HCT116 (cell line): ENCODE measurements at regions not wholly inside any gene's neighbourhood (a gene's known extent, or its start where the extent isn't known, plus 50 kb on each side); places are given as distances from the start of the nearest gene placed in this dataset.

Experiments
- ATAC-seq: fragments of 200-7000 bp; cut with Tn5 transposase; 2 replicates; pipeline ENCODE4 v1.9.1; 2020; ENCODE audit warnings: mild to moderate bottlenecking, moderate library complexity
- BruUV-seq: library from RNA; stranded (reverse); fragments of 400-500 nt; replicated peaks from 2 replicates; lab custom pipeline; 2021; lab: Mats Ljungman, UMichigan
- CTCF ChIA-PET: fragments of 300-600 bp; sonication (Branson Sonifier 250); formaldehyde crosslinking; loops from one replicate; lab custom pipeline; 2021; ENCODE audit warnings: antibody characterized with exemption; lab: Charles Lee
- POLR2A ChIA-PET: fragments of 300-600, 350-600 bp; sonication (Branson Sonifier 250); formaldehyde crosslinking; loops from one replicate; lab custom pipeline; 2021; ENCODE audit warnings: antibody characterized with exemption; lab: Charles Lee
- RAD21 ChIA-PET, 2 experiments: fragments of 300-600 bp; sonication (Branson Sonifier 250); formaldehyde crosslinking; loops; one replicate each; lab custom pipeline; 2023; ENCODE audit warnings: low total read pairs in 2 of 2; ENCODE audit not compliant: uncharacterized antibody in 2 of 2, unreplicated experiment in 2 of 2, low non-redundant PET in 1 of 2; lab: Charles Lee
- DNase-seq: peaks from one replicate; pipeline ENCODE4 v3.0.0-alpha.2; 2010; ENCODE audit warnings: low read depth, low spot score
- H2AFZ ChIP-seq: fragments of 200-600 bp; shearing (Covaris generic), sonication (generic); 2 replicates; pipeline ENCODE4 v1.6.1; 2017; ENCODE audit warnings: low read depth, mixed run types, mixed read lengths, antibody characterized with exemption, low read length; ENCODE audit not compliant: poor library complexity, severe bottlenecking
- H3K27ac ChIP-seq: 2 replicates; pipeline ENCODE4 v1.5.1; 2012; ENCODE audit warnings: low read depth, low read length
- H3K27me3 ChIP-seq: fragments of 200-600 bp; sonication (generic); 2 replicates; pipeline ENCODE4 v1.6.1; 2016; ENCODE audit warnings: mixed run types, low read length, mixed read lengths; ENCODE audit not compliant: insufficient read depth
- H3K36me3 ChIP-seq, 2 experiments: fragments of 200-500 bp in 1 of 2; fragments of 200-600 bp in 1 of 2; sonication (Bioruptor generic) in 1 of 2; sonication (generic) in 1 of 2; 2 replicates each; pipeline versions ENCODE4 v1.5.1 to v1.6.1; 2014 to 2016; ENCODE audit warnings: low read length in 2 of 2, inconsistent platforms in 1 of 2, mixed read lengths in 1 of 2, mixed run types in 1 of 2; ENCODE audit not compliant: insufficient read depth in 2 of 2, control insufficient read depth in 1 of 2
- H3K4me1 ChIP-seq, 2 experiments: fragments of 200-600 bp in 1 of 2; sonication (generic) in 1 of 2; 2 replicates each; pipeline versions ENCODE4 v1.5.1 to v1.6.1; 2012 to 2017; ENCODE audit warnings: low read length in 2 of 2, inconsistent platforms in 1 of 2, mild to moderate bottlenecking in 1 of 2, mixed read lengths in 1 of 2, mixed run types in 1 of 2, moderate library complexity in 1 of 2; ENCODE audit not compliant: insufficient read depth in 2 of 2, control insufficient read depth in 1 of 2
- H3K4me2 ChIP-seq: fragments of 200-600 bp; sonication (generic); 2 replicates; pipeline ENCODE4 v1.6.1; 2017; ENCODE audit warnings: mixed run types, low read length, mixed read lengths
- H3K4me3 ChIP-seq, 2 experiments: fragments of 200-600 bp in 1 of 2; sonication (generic) in 1 of 2; replicated peaks in 1 of 2; 2 replicates each; pipeline ENCODE4 v1.5.1; 2011 to 2016; ENCODE audit warnings: low read length in 2 of 2, control low read depth in 1 of 2, low read depth in 1 of 2, mild to moderate bottlenecking in 1 of 2, mixed read lengths in 1 of 2, mixed run types in 1 of 2
- H3K79me2 ChIP-seq: fragments of 200-600 bp; sonication (generic); 2 replicates; pipeline ENCODE4 v1.6.1; 2017; ENCODE audit warnings: mild to moderate bottlenecking, mixed run types, low read length, moderate library complexity, mixed read lengths; ENCODE audit not compliant: insufficient read depth
- H3K9ac ChIP-seq: fragments of 200-600 bp; sonication (generic); 2 replicates; pipeline ENCODE4 v1.6.1; 2016; ENCODE audit warnings: low read length, mixed read lengths
- H3K9me2 ChIP-seq: fragments of 200-600 bp; sonication (generic), shearing (Covaris generic); 2 replicates; pipeline ENCODE4 v1.6.1; 2017; ENCODE audit warnings: mixed run types, mild to moderate bottlenecking, moderate library complexity; ENCODE audit not compliant: insufficient read depth
- H3K9me3 ChIP-seq, 2 experiments: fragments of 200-500 bp in 1 of 2; fragments of 200-600 bp in 1 of 2; sonication (Bioruptor generic) in 1 of 2; sonication (generic) in 1 of 2; 2 replicates each; pipeline ENCODE4 v1.6.1; 2014 to 2017; ENCODE audit warnings: low read length in 2 of 2, mixed read lengths in 2 of 2, inconsistent platforms in 1 of 2, low read depth in 1 of 2, mild to moderate bottlenecking in 1 of 2, mixed run types in 1 of 2, moderate library complexity in 1 of 2; ENCODE audit not compliant: control insufficient read depth in 1 of 2, insufficient read depth in 1 of 2
- H4K20me1 ChIP-seq: fragments of 200-600 bp; sonication (generic), shearing (Covaris generic); 2 replicates; pipeline ENCODE4 v1.6.1; 2017; ENCODE audit warnings: mixed run types, mild to moderate bottlenecking, moderate library complexity; ENCODE audit not compliant: insufficient read depth
- CBX3 ChIP-seq: IDR thresholded peaks from 2 replicates; pipeline ENCODE4 v1.6.1; 2012; ENCODE audit warnings: low read depth
- CEBPB ChIP-seq: IDR thresholded peaks from 2 replicates; pipeline ENCODE4 v1.6.1; 2012; ENCODE audit warnings: low read depth
- EGR1 ChIP-seq: IDR thresholded peaks from 2 replicates; pipeline ENCODE4 v1.6.1; 2012; ENCODE audit warnings: low read depth
- EZH2phosphoT487 ChIP-seq: fragments of 200-600 bp; IDR thresholded peaks from 2 replicates; pipeline ENCODE4 v1.6.1; 2018; ENCODE audit warnings: antibody characterized with exemption, borderline replicate concordance
- POLR2A ChIP-seq: IDR thresholded peaks from 2 replicates; pipeline ENCODE4 v1.7.0; 2011; ENCODE audit warnings: borderline replicate concordance; ENCODE audit not compliant: insufficient read depth, insufficient read length; ENCODE audit errors: extremely low read depth
- POLR2AphosphoS5 ChIP-seq: IDR thresholded peaks from 2 replicates; pipeline ENCODE4 v1.6.1; 2011; ENCODE audit warnings: mild to moderate bottlenecking, low read depth, low read length, moderate library complexity
- RAD21 ChIP-seq: IDR thresholded peaks from 2 replicates; pipeline ENCODE4 v1.6.1; 2012; ENCODE audit warnings: low read depth, mild to moderate bottlenecking
- SIN3A ChIP-seq: IDR thresholded peaks from 2 replicates; pipeline ENCODE4 v1.6.1; 2012; ENCODE audit warnings: low read depth
- SP1 ChIP-seq: IDR thresholded peaks from 2 replicates; pipeline ENCODE4 v1.6.1; 2012; ENCODE audit warnings: low read depth
- SRF ChIP-seq: IDR thresholded peaks from 2 replicates; pipeline ENCODE4 v1.6.1; 2012; ENCODE audit warnings: low read depth
- TCF7L2 ChIP-seq: IDR thresholded peaks from 2 replicates; pipeline ENCODE4 v1.7.0; 2011; ENCODE audit warnings: borderline replicate concordance, inconsistent platforms; ENCODE audit not compliant: insufficient read depth, insufficient read length; ENCODE audit errors: extremely low read depth
- ZFX ChIP-seq: fragments of 450-650 bp; IDR thresholded peaks from 2 replicates; pipeline ENCODE4 v1.6.1; 2017
- ZNF274 ChIP-seq: fragments of 200-500 bp; sonication (Bioruptor generic); IDR thresholded peaks from 2 replicates; pipeline ENCODE4 v1.6.1; 2014; ENCODE audit warnings: mild to moderate bottlenecking, low read depth, low read length, inconsistent platforms
- intact Hi-C: fragments of 100-400 bp; cut with micrococcal nuclease; formaldehyde crosslinking; loops from 2 replicates; pipeline ENCODE4 v1.10.0; 2022
- TF ChIP-seq, protein P1 (sequence below): IDR thresholded peaks from 2 replicates; pipeline ENCODE4 v1.6.1; 2011; ENCODE audit warnings: mild to moderate bottlenecking, low read length, moderate library complexity; ENCODE audit not compliant: insufficient replicate concordance; ENCODE audit errors: extremely low read depth
- TF ChIP-seq, protein P2 (sequence below), 3 experiments: fragments of 200-600 bp in 1 of 3; sonication (generic) in 1 of 3; IDR thresholded peaks in 2 of 3; conservative IDR thresholded peaks in 1 of 3; 2 replicates each; pipeline ENCODE4 v1.5.1; 2012 to 2017; ENCODE audit warnings: low read depth in 2 of 3, low read length in 2 of 3, antibody characterized with exemption in 1 of 3, borderline replicate concordance in 1 of 3, control low read depth in 1 of 3, mild to moderate bottlenecking in 1 of 3, mixed read lengths in 1 of 3, mixed run types in 1 of 3, moderate library complexity in 1 of 3; ENCODE audit not compliant: insufficient read depth in 1 of 3
- TF ChIP-seq, protein P3 (sequence below): IDR thresholded peaks from 2 replicates; pipeline ENCODE4 v1.6.1; 2012
- TF ChIP-seq, protein P4 (sequence below): IDR thresholded peaks from 2 replicates; pipeline ENCODE4 v1.6.1; 2012; ENCODE audit warnings: low read depth

DNA sequence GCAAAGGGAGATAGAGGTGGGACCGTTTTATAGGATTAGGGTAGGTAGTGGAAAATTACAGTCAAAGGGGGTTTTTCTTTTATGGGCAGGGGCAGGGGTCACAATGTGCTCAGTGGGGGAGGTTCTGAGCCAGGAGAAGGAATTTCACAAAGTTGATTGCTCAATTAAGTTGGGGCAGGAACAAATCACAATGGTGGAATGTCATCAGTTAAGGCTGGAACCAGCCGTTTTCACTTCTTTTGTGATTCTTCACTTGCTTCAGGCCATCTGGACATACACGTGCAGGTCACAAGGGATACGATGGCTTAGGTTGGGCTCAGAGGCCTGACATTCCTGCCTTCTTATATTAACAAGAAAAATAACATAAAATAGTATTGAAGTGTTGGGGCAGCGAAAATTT is 453.8 kb downstream of the VGLL3 start:
- CTCF ChIA-PET, result no interaction called here
- H3K9me2 ChIP-seq, result no peaks in the 10 kb centered on the region
- no TSS peak for BruUV-seq
- ATAC-seq (no peak), DNase-seq (no peak)
- H3K4me1 ChIP-seq, result no peaks in the 10 kb centered on the region
- no peak overlapping the region for H3K4me2 ChIP-seq
- no peaks in the 10 kb centered on the region for H3K79me2 ChIP-seq
- POLR2A ChIA-PET, result no interaction called here
- H3K36me3 ChIP-seq, result no peaks in the 10 kb centered on the region
- no peak overlapping the region for H2AFZ ChIP-seq
- no peak overlapping the region for H3K9ac ChIP-seq
- H3K27me3 ChIP-seq, result no peaks in the 10 kb centered on the region
- RAD21 ChIA-PET, result no interaction called here
- no peaks in the 10 kb centered on the region for H4K20me1 ChIP-seq
- peaks cover 4 to 5% of the 10 kb centered on the region in 2 experiments; a peak in 2 of 4 replicates for H3K9me3 ChIP-seq
- intact Hi-C loops, result no loop called here
- H3K4me3 ChIP-seq, result no peak overlapping the region
- TF ChIP-seq ZFX (no peak), SIN3A (no peak), EZH2phosphoT487 (no peak), SP1 (no peak), CBX3 (no peak), ZNF274 (no peak), TCF7L2 (no peak), RAD21 (no peak), POLR2AphosphoS5 (no peak), EGR1 (no peak), SRF (no peak), CEBPB (no peak), POLR2A (no peak)
- TF ChIP-seq, protein P1, sequence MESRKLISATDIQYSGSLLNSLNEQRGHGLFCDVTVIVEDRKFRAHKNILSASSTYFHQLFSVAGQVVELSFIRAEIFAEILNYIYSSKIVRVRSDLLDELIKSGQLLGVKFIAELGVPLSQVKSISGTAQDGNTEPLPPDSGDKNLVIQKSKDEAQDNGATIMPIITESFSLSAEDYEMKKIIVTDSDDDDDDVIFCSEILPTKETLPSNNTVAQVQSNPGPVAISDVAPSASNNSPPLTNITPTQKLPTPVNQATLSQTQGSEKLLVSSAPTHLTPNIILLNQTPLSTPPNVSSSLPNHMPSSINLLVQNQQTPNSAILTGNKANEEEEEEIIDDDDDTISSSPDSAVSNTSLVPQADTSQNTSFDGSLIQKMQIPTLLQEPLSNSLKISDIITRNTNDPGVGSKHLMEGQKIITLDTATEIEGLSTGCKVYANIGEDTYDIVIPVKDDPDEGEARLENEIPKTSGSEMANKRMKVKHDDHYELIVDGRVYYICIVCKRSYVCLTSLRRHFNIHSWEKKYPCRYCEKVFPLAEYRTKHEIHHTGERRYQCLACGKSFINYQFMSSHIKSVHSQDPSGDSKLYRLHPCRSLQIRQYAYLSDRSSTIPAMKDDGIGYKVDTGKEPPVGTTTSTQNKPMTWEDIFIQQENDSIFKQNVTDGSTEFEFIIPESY, result no peak
- TF ChIP-seq, protein P2, sequence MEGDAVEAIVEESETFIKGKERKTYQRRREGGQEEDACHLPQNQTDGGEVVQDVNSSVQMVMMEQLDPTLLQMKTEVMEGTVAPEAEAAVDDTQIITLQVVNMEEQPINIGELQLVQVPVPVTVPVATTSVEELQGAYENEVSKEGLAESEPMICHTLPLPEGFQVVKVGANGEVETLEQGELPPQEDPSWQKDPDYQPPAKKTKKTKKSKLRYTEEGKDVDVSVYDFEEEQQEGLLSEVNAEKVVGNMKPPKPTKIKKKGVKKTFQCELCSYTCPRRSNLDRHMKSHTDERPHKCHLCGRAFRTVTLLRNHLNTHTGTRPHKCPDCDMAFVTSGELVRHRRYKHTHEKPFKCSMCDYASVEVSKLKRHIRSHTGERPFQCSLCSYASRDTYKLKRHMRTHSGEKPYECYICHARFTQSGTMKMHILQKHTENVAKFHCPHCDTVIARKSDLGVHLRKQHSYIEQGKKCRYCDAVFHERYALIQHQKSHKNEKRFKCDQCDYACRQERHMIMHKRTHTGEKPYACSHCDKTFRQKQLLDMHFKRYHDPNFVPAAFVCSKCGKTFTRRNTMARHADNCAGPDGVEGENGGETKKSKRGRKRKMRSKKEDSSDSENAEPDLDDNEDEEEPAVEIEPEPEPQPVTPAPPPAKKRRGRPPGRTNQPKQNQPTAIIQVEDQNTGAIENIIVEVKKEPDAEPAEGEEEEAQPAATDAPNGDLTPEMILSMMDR (IDR thresholded peaks at IDR 0.05 in 2 of 3, conservative IDR thresholded peaks at IDR 0.05 in 1 of 3; ENCODE audit: borderline replicate concordance in 1 of 3, insufficient read depth in 1 of 3, low read depth in 2 of 3, low read length in 2 of 3), result no peak
- TF ChIP-seq, protein P3, sequence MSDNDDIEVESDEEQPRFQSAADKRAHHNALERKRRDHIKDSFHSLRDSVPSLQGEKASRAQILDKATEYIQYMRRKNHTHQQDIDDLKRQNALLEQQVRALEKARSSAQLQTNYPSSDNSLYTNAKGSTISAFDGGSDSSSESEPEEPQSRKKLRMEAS, result no peak
- TF ChIP-seq, protein P4, sequence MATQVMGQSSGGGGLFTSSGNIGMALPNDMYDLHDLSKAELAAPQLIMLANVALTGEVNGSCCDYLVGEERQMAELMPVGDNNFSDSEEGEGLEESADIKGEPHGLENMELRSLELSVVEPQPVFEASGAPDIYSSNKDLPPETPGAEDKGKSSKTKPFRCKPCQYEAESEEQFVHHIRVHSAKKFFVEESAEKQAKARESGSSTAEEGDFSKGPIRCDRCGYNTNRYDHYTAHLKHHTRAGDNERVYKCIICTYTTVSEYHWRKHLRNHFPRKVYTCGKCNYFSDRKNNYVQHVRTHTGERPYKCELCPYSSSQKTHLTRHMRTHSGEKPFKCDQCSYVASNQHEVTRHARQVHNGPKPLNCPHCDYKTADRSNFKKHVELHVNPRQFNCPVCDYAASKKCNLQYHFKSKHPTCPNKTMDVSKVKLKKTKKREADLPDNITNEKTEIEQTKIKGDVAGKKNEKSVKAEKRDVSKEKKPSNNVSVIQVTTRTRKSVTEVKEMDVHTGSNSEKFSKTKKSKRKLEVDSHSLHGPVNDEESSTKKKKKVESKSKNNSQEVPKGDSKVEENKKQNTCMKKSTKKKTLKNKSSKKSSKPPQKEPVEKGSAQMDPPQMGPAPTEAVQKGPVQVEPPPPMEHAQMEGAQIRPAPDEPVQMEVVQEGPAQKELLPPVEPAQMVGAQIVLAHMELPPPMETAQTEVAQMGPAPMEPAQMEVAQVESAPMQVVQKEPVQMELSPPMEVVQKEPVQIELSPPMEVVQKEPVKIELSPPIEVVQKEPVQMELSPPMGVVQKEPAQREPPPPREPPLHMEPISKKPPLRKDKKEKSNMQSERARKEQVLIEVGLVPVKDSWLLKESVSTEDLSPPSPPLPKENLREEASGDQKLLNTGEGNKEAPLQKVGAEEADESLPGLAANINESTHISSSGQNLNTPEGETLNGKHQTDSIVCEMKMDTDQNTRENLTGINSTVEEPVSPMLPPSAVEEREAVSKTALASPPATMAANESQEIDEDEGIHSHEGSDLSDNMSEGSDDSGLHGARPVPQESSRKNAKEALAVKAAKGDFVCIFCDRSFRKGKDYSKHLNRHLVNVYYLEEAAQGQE, result no peak
- no peak overlapping the region for H3K27ac ChIP-seq
